H9 (cell line): ENCODE measurements at regions not wholly inside any gene's neighbourhood (a gene's known extent, or its start where the extent isn't known, plus 50 kb on each side); places are given as distances from the start of the nearest gene placed in this dataset.

ENCODE experiments used
- DNase-seq: peaks from one replicate; pipeline ENCODE4 v3.0.0-alpha.2; 2017
- H2AFZ ChIP-seq: one replicate; pipeline ENCODE4 v1.6.1; 2013; ENCODE audit warnings: mild to moderate bottlenecking, low read length, control low read depth, moderate library complexity
- H2AK5ac ChIP-seq: 2 replicates; pipeline ENCODE4 v1.6.1; 2013; ENCODE audit warnings: low read length, control low read depth, mixed read lengths; ENCODE audit not compliant: insufficient read length
- H2BK120ac ChIP-seq: one replicate; pipeline ENCODE4 v1.6.1; 2013; ENCODE audit warnings: low read depth, mild to moderate bottlenecking, low read length, control low read depth, inconsistent platforms; ENCODE audit not compliant: poor library complexity, severe bottlenecking
- H2BK12ac ChIP-seq: 2 replicates; pipeline ENCODE4 v1.6.1; 2013; ENCODE audit warnings: low read length, control low read depth, mixed read lengths, low read depth; ENCODE audit not compliant: insufficient read length
- H2BK15ac ChIP-seq: 2 replicates; pipeline ENCODE4 v1.6.1; 2013; ENCODE audit warnings: low read depth, low read length, control low read depth
- H2BK20ac ChIP-seq: one replicate; pipeline ENCODE4 v1.6.1; 2013; ENCODE audit warnings: low read depth, mild to moderate bottlenecking, low read length, control low read depth, inconsistent platforms; ENCODE audit not compliant: poor library complexity, severe bottlenecking
- H2BK5ac ChIP-seq: 2 replicates; pipeline ENCODE4 v1.6.1; 2013; ENCODE audit warnings: low read length, control low read depth, mixed read lengths; ENCODE audit not compliant: insufficient read length
- H3K14ac ChIP-seq: 2 replicates; pipeline ENCODE4 v1.6.1; 2013; ENCODE audit warnings: low read length, control low read depth; ENCODE audit not compliant: insufficient read depth
- H3K18ac ChIP-seq: 2 replicates; pipeline ENCODE4 v1.6.1; 2013; ENCODE audit warnings: low read depth, mild to moderate bottlenecking, mixed read lengths, low read length, control low read depth; ENCODE audit not compliant: insufficient read length
- H3K23ac ChIP-seq: 2 replicates; pipeline ENCODE4 v1.6.1; 2013; ENCODE audit warnings: low read length, control low read depth, mixed read lengths, low read depth; ENCODE audit not compliant: insufficient read length
- H3K23me2 ChIP-seq: 2 replicates; pipeline ENCODE4 v1.6.1; 2013; ENCODE audit warnings: low read depth, mild to moderate bottlenecking, mixed read lengths, low read length, control low read depth; ENCODE audit not compliant: insufficient read length, poor library complexity, severe bottlenecking
- H3K27ac ChIP-seq: 2 replicates; pipeline ENCODE4 v1.5.1; 2013; ENCODE audit warnings: low read length, control low read depth, mixed read lengths, low read depth; ENCODE audit not compliant: insufficient read length
- H3K27me3 ChIP-seq: 2 replicates; pipeline ENCODE4 v1.6.1; 2013; ENCODE audit warnings: low read length, control low read depth, inconsistent platforms; ENCODE audit not compliant: insufficient read depth
- H3K4ac ChIP-seq: 2 replicates; pipeline ENCODE4 v1.6.1; 2013; ENCODE audit warnings: low read depth, mild to moderate bottlenecking, control low read depth, inconsistent platforms, low read length, moderate library complexity
- H3K4me1 ChIP-seq: 2 replicates; pipeline ENCODE4 v1.6.1; 2013; ENCODE audit warnings: low read length, control low read depth, inconsistent platforms; ENCODE audit not compliant: insufficient read depth
- H3K4me2 ChIP-seq: 2 replicates; pipeline ENCODE4 v1.6.1; 2013; ENCODE audit warnings: low read length, control low read depth, mixed read lengths; ENCODE audit not compliant: insufficient read length, insufficient read depth
- H3K56ac ChIP-seq: 2 replicates; pipeline ENCODE4 v1.6.1; 2013; ENCODE audit warnings: low read depth, mild to moderate bottlenecking, mixed read lengths, low read length, control low read depth; ENCODE audit not compliant: insufficient read length
- H3K79me1 ChIP-seq: 2 replicates; pipeline ENCODE4 v1.6.1; 2013; ENCODE audit warnings: low read depth, mild to moderate bottlenecking, moderate library complexity, low read length, control low read depth, inconsistent platforms; ENCODE audit not compliant: insufficient read depth, poor library complexity, severe bottlenecking
- H3K79me2 ChIP-seq: 2 replicates; pipeline ENCODE4 v1.6.1; 2013; ENCODE audit warnings: low read length, control low read depth, inconsistent platforms; ENCODE audit not compliant: insufficient read depth
- H3K9ac ChIP-seq: 2 replicates; pipeline ENCODE4 v1.6.1; 2013; ENCODE audit warnings: low read length, control low read depth, mixed read lengths; ENCODE audit not compliant: insufficient read length; ENCODE audit errors: extremely low read depth
- H3K9me3 ChIP-seq: one replicate; pipeline ENCODE4 v1.6.1; 2013; ENCODE audit warnings: low read depth, low read length, inconsistent platforms; ENCODE audit not compliant: control insufficient read depth
- H3T11ph ChIP-seq: one replicate; pipeline ENCODE4 v1.6.1; 2013; ENCODE audit warnings: mild to moderate bottlenecking, low read length, control low read depth, inconsistent platforms
- H4K20me1 ChIP-seq: one replicate; pipeline ENCODE4 v1.6.1; 2013; ENCODE audit not compliant: control insufficient read depth, insufficient read length, insufficient read depth
- H4K5ac ChIP-seq: 2 replicates; pipeline ENCODE4 v1.6.1; 2013; ENCODE audit warnings: low read depth, mild to moderate bottlenecking, mixed read lengths, low read length, control low read depth; ENCODE audit not compliant: insufficient read length
- H4K8ac ChIP-seq: replicated peaks from 2 replicates; pipeline ENCODE4 v1.6.1; 2013; ENCODE audit warnings: low read length, control low read depth, mixed read lengths, low read depth; ENCODE audit not compliant: insufficient read length
- H4K91ac ChIP-seq: 2 replicates; pipeline ENCODE4 v1.6.1; 2013; ENCODE audit warnings: low read depth, mild to moderate bottlenecking, moderate library complexity, mixed read lengths, low read length, control low read depth; ENCODE audit not compliant: insufficient read length
- H3K27ac Mint-ChIP-seq, 3 experiments: 2 replicates in 2 of 3; 3 replicates in 1 of 3; pipeline ENCODE4 v1.8.0; 2020 to 2021; ENCODE audit warnings: mixed read lengths in 3 of 3, mild to moderate bottlenecking in 1 of 3, moderate library complexity in 1 of 3
- H3K27me3 Mint-ChIP-seq: 2 replicates; pipeline ENCODE4 v1.8.0; 2021; ENCODE audit warnings: low read depth, mild to moderate bottlenecking, moderate library complexity, mixed read lengths
- H3K36me3 Mint-ChIP-seq, 3 experiments: 2 replicates in 2 of 3; 3 replicates in 1 of 3; pipeline ENCODE4 v1.8.0; 2020 to 2021; ENCODE audit warnings: low read depth in 3 of 3, mixed read lengths in 3 of 3; ENCODE audit not compliant: insufficient read depth in 1 of 3
- H3K4me1 Mint-ChIP-seq, 2 experiments: 2 replicates each; pipeline ENCODE4 v1.8.0; 2020; ENCODE audit warnings: mixed read lengths in 2 of 2
- H3K4me3 Mint-ChIP-seq, 2 experiments: 2 replicates in 1 of 2; 3 replicates in 1 of 2; pipeline ENCODE4 v1.8.0; 2020 to 2021; ENCODE audit warnings: mild to moderate bottlenecking in 2 of 2, mixed read lengths in 2 of 2, moderate library complexity in 1 of 2
- H3K9me3 Mint-ChIP-seq, 2 experiments: 2 replicates in 1 of 2; 3 replicates in 1 of 2; pipeline ENCODE4 v1.8.0; 2020; ENCODE audit warnings: mild to moderate bottlenecking in 2 of 2, mixed read lengths in 2 of 2, moderate library complexity in 1 of 2
- WGBS: extraction: QIAGEN DNeasy Blood & Tissue Kit; methylation state at CpG from one replicate; pipeline ENCODE4 v1.1.7; 2013; ENCODE audit warnings: missing lambda C conversion rate, low lambda C conversion rate, mixed read lengths; ENCODE audit not compliant: insufficient read length; ENCODE audit errors: extremely low coverage; 5-methylcytosine and 5-hydroxymethylcytosine counted together
- TF ChIP-seq, protein P1 (sequence below): fragments of 200-600 bp; sonication (generic); conservative IDR thresholded peaks from 3 replicates; pipeline ENCODE4 v1.8.0; 2021; ENCODE audit warnings: antibody characterized with exemption, mild to moderate bottlenecking

DNA sequence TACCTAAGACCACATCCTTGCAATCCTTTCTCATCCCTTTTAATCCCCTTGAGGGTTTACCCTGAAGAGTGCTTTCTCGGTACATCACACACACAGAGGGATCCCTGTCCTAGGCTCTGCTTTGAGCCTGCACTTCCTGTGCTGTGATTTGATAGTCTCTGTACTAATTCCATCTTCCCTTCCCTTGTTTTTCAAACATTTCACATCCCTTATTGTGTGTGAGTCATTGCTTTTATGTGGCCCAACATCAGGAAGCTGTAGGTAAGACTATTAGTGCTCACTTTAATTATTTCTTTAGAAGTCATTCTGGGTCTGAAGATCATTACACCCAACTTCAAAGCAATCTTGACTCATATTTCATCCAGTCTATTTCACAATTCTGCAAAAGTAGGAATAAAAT, 57.2 kb upstream of the ANKEF1 start:
- no peaks in the 10 kb centered on the region; the same call in 1 of the 2 replicates for H3K27me3 Mint-ChIP-seq
- Histone ChIP-seq H3K23ac (no peak overlapping the region), H3K14ac (no peak overlapping the region), H3K4ac (no peak overlapping the region), H4K91ac (no peak overlapping the region), H2BK20ac (no peak overlapping the region), H3K56ac (no peak overlapping the region), H4K20me1 (no peaks in the 10 kb centered on the region), H2AK5ac (no peak overlapping the region), H3K27me3 (no peaks in the 10 kb centered on the region), H2BK5ac (no peak overlapping the region), H3K9ac (no peak overlapping the region), H3K79me2 (no peaks in the 10 kb centered on the region), H4K8ac (no peak overlapping the region), H4K5ac (no peak overlapping the region), H2BK120ac (no peak overlapping the region), H3K18ac (no peak overlapping the region), H3K4me1 (no peaks in the 10 kb centered on the region), H3K9me3 (no peaks in the 10 kb centered on the region), H3K4me2 (no peak overlapping the region), H3K27ac (no peak overlapping the region), H2BK12ac (no peak overlapping the region), H3T11ph (no peak overlapping the region), H2AFZ (no peak overlapping the region), H2BK15ac (no peak overlapping the region), H3K23me2 (no peaks in the 10 kb centered on the region), H3K79me1 (no peaks in the 10 kb centered on the region)
- H3K4me1 Mint-ChIP-seq = peaks cover 9 to 15% of the 10 kb centered on the region in 2 experiments
- peaks cover 0 to 2% (median under 1%) of the 10 kb centered on the region in 3 experiments; a peak in 3 of 7 replicates for H3K36me3 Mint-ChIP-seq
- no CpG with 5 or more reads among the region's 1 CpG for WGBS
- H3K4me3 Mint-ChIP-seq = no peak overlapping the region
- DNase-seq = no peak
- H3K9me3 Mint-ChIP-seq = peaks cover 1 to 2% of the 10 kb centered on the region in 2 experiments; a peak in 3 of 5 replicates
- TF ChIP-seq, protein P1, sequence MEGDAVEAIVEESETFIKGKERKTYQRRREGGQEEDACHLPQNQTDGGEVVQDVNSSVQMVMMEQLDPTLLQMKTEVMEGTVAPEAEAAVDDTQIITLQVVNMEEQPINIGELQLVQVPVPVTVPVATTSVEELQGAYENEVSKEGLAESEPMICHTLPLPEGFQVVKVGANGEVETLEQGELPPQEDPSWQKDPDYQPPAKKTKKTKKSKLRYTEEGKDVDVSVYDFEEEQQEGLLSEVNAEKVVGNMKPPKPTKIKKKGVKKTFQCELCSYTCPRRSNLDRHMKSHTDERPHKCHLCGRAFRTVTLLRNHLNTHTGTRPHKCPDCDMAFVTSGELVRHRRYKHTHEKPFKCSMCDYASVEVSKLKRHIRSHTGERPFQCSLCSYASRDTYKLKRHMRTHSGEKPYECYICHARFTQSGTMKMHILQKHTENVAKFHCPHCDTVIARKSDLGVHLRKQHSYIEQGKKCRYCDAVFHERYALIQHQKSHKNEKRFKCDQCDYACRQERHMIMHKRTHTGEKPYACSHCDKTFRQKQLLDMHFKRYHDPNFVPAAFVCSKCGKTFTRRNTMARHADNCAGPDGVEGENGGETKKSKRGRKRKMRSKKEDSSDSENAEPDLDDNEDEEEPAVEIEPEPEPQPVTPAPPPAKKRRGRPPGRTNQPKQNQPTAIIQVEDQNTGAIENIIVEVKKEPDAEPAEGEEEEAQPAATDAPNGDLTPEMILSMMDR = no peak
- H3K27ac Mint-ChIP-seq = 0 out of 7 replicates have a peak overlapping the region, but pooled peaks of 1 of the 3 experiments have one; percentile 32
